BLaER1 treated with 17β-estradiol and CSF1 and Interleukin-3, amounts not matched to agents 10 nM and 100 nM (cell line): ENCODE measurements at regions not wholly inside any gene's neighbourhood (a gene's known extent, or its start where the extent isn't known, plus 50 kb on each side); places are given as distances from the start of the nearest gene placed in this dataset.

Source experiments
- H3K27ac ChIP-seq, 11 experiments: shearing (Covaris generic); formaldehyde crosslinking; 2 replicates each; pipeline ENCODE4 v1.8.1; 2022
- H3K27me3 ChIP-seq, 11 experiments: shearing (Covaris generic); formaldehyde crosslinking; 2 replicates each; pipeline ENCODE4 v1.8.1; 2022
- H3K36me3 ChIP-seq, 11 experiments: shearing (Covaris generic); formaldehyde crosslinking; 2 replicates each; pipeline ENCODE4 v1.8.1; 2022
- H3K4me1 ChIP-seq, 10 experiments: shearing (Covaris generic); formaldehyde crosslinking; 2 replicates each; pipeline ENCODE4 v1.8.1; 2022
- H3K4me2 ChIP-seq, 11 experiments: shearing (Covaris generic); formaldehyde crosslinking; 2 replicates each; pipeline ENCODE4 v1.8.1; 2022
- H3K4me3 ChIP-seq, 10 experiments: shearing (Covaris generic); formaldehyde crosslinking; 2 replicates each; pipeline ENCODE4 v1.8.1; 2022
- H3K9ac ChIP-seq, 11 experiments: shearing (Covaris generic); formaldehyde crosslinking; 2 replicates each; pipeline ENCODE4 v1.8.1; 2022
- H3K9me3 ChIP-seq, 11 experiments: shearing (Covaris generic); formaldehyde crosslinking; replicated peaks in 1 of 11; 2 replicates each; pipeline ENCODE4 v1.8.1; 2022
- H4K20me1 ChIP-seq, 11 experiments: shearing (Covaris generic); formaldehyde crosslinking; 2 replicates each; pipeline ENCODE4 v1.8.1; 2022
- Cebpa-rat ChIP-seq, 11 experiments: shearing (Covaris generic); IDR thresholded peaks; 2 replicates each; pipeline ENCODE4 v1.8.1; 2022

- Histone ChIP-seq H3K4me2 (no peak overlapping the region), H3K4me1 (peaks cover 0 to 9% (median 0%) of the 10 kb centered on the region in 10 experiments; a peak in 4 of 20 replicates), H4K20me1 (no peaks in the 10 kb centered on the region), H3K9me3 (no peaks in the 10 kb centered on the region), H3K4me3 (no peak overlapping the region), H3K27me3 (no peaks in the 10 kb centered on the region), H3K36me3 (no peaks in the 10 kb centered on the region), H3K9ac (no peak overlapping the region), H3K27ac (no peak overlapping the region)
- no peak for TF ChIP-seq Cebpa-rat (IDR thresholded peaks at IDR 0.05)
Observed at GRCh38 chr11:19648321-19648720, 64.3 kb upstream of the NAV2 start.

GRCh38 chr11:19647816-19648215 lies 64.8 kb upstream of the NAV2 start:
- Histone ChIP-seq H3K9ac (no peak overlapping the region), H4K20me1 (no peaks in the 10 kb centered on the region), H3K4me1 (peaks cover 0 to 9% (median 0%) of the 10 kb centered on the region in 10 experiments; a peak in 4 of 20 replicates), H3K4me2 (no peak overlapping the region), H3K27ac (no peak overlapping the region), H3K9me3 (no peaks in the 10 kb centered on the region), H3K36me3 (no peaks in the 10 kb centered on the region), H3K4me3 (no peak overlapping the region), H3K27me3 (no peaks in the 10 kb centered on the region)
- TF ChIP-seq Cebpa-rat (IDR thresholded peaks at IDR 0.05): no peak

DNA sequence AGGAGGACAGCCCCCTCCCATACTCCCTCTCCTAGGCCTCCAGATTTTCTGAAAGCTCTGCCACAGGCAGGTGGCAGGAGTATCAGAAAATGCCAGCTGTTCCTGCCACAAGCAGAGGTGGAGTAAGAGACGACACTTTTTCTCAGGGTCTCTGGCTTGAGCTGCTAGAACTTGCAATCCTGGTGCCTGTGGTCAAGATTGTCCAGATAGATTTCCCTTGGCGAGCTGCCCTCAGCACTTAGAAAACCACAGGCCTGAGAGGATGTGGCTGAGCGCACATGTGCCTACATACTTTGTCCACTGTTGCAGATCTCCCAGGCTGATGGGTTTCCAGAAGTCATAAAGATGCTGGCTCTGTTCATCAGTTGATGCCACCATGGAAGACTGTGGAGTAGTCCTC lies 65.7 kb upstream of the NAV2 start:
- H3K27me3 ChIP-seq: no peaks in the 10 kb centered on the region
- H3K4me2 ChIP-seq: peak overlapping the region in 2 of 11 experiments; percentile 12 to 49; a peak in 1 of 22 replicates
- no peak for TF ChIP-seq Cebpa-rat (IDR thresholded peaks at IDR 0.05)
- peaks cover 0 to 9% (median 0%) of the 10 kb centered on the region in 10 experiments; a peak in 5 of 20 replicates for H3K4me1 ChIP-seq
- no peak overlapping the region for H3K27ac ChIP-seq
- no peaks in the 10 kb centered on the region for H3K9me3 ChIP-seq
- no peaks in the 10 kb centered on the region for H3K36me3 ChIP-seq
- H3K4me3 ChIP-seq: no peak overlapping the region
- H3K9ac ChIP-seq: no peak overlapping the region
- H4K20me1 ChIP-seq: no peaks in the 10 kb centered on the region

GRCh38 chr11:19646308-19646707 lies 66.3 kb upstream of the NAV2 start:
- Histone ChIP-seq H3K4me2 (no peak overlapping the region), H3K36me3 (no peaks in the 10 kb centered on the region), H3K4me1 (peaks cover 0 to 9% (median 0%) of the 10 kb centered on the region in 10 experiments; a peak in 5 of 20 replicates), H3K27me3 (no peaks in the 10 kb centered on the region), H3K4me3 (no peak overlapping the region), H3K9me3 (no peaks in the 10 kb centered on the region), H3K27ac (no peak overlapping the region), H3K9ac (no peak overlapping the region), H4K20me1 (no peaks in the 10 kb centered on the region)
- no peak for TF ChIP-seq Cebpa-rat (IDR thresholded peaks at IDR 0.05)

GRCh38 chr11:19644316-19644715 lies 68.3 kb upstream of the NAV2 start:
- no peak overlapping the region for H3K4me3 ChIP-seq

GRCh38 chr11:19642185-19643158 lies 70.2 kb upstream of the NAV2 start:
- Histone ChIP-seq H3K4me1 (peaks cover 0 to 9% (median 0%) of the 10 kb centered on the region in 10 experiments; a peak in 5 of 20 replicates), H3K9ac (no peak overlapping the region), H3K27ac (no peak overlapping the region), H3K4me3 (no peak overlapping the region), H4K20me1 (no peaks in the 10 kb centered on the region), H3K4me2 (no peak overlapping the region), H3K9me3 (no peaks in the 10 kb centered on the region), H3K36me3 (no peaks in the 10 kb centered on the region), H3K27me3 (no peaks in the 10 kb centered on the region)
- no peak; a peak in 1 of 22 replicates for TF ChIP-seq Cebpa-rat (IDR thresholded peaks at IDR 0.05)

More at GRCh38 chr11:19644316-19644715, 68.3 kb upstream of the NAV2 start:
- Histone ChIP-seq H4K20me1 (no peaks in the 10 kb centered on the region), H3K27ac (no peak overlapping the region), H3K4me2 (no peak overlapping the region), H3K4me1 (peaks cover 0 to 9% (median 0%) of the 10 kb centered on the region in 10 experiments; a peak in 5 of 20 replicates), H3K9me3 (no peaks in the 10 kb centered on the region), H3K9ac (no peak overlapping the region), H3K36me3 (no peaks in the 10 kb centered on the region), H3K27me3 (no peaks in the 10 kb centered on the region)
- TF ChIP-seq Cebpa-rat (IDR thresholded peaks at IDR 0.05): no peak

- no peaks in the 10 kb centered on the region for H4K20me1 ChIP-seq
- peaks cover 0 to 6% (median 0%) of the 10 kb centered on the region in 10 experiments; a peak in 1 of 20 replicates for H3K4me1 ChIP-seq
- no peak overlapping the region for H3K9ac ChIP-seq
- H3K4me3 ChIP-seq: no peak overlapping the region
- peaks cover 0 to 14% (median 8%) of the 10 kb centered on the region in 11 experiments; a peak in 8 of 22 replicates for H3K9me3 ChIP-seq
- no peak for TF ChIP-seq Cebpa-rat (IDR thresholded peaks at IDR 0.05)
- no peak overlapping the region for H3K27ac ChIP-seq
- no peaks in the 10 kb centered on the region for H3K27me3 ChIP-seq
- no peaks in the 10 kb centered on the region for H3K36me3 ChIP-seq
- no peak overlapping the region for H3K4me2 ChIP-seq
Observed at GRCh38 chr11:19639603-19640105, 73.0 kb upstream of the NAV2 start.

GRCh38 chr11:19635332-19635731 lies 77.3 kb upstream of the NAV2 start:
- H3K4me2 ChIP-seq: no peak overlapping the region
- H3K27me3 ChIP-seq: no peaks in the 10 kb centered on the region
- TF ChIP-seq Cebpa-rat (IDR thresholded peaks at IDR 0.05): no peak
- no peaks in the 10 kb centered on the region for H4K20me1 ChIP-seq
- H3K4me3 ChIP-seq: no peak overlapping the region
- no peaks in the 10 kb centered on the region for H3K36me3 ChIP-seq
- peaks cover 0 to 16% (median 8%) of the 10 kb centered on the region in 11 experiments; a peak in 8 of 22 replicates for H3K9me3 ChIP-seq
- no peak overlapping the region for H3K27ac ChIP-seq
- H3K9ac ChIP-seq: no peak overlapping the region
- H3K4me1 ChIP-seq: peaks cover 6 to 15% (median 10%) of the 10 kb centered on the region in 10 experiments; a peak in 15 of 20 replicates

- no peaks in the 10 kb centered on the region for H3K36me3 ChIP-seq
- no peak overlapping the region for H3K27ac ChIP-seq
- TF ChIP-seq Cebpa-rat (IDR thresholded peaks at IDR 0.05): no peak
- no peak overlapping the region for H3K9ac ChIP-seq
- H3K9me3 ChIP-seq: peaks cover 0 to 16% (median 8%) of the 10 kb centered on the region in 11 experiments; a peak in 8 of 22 replicates
- no peak overlapping the region for H3K4me2 ChIP-seq
- H3K27me3 ChIP-seq: no peaks in the 10 kb centered on the region
- H4K20me1 ChIP-seq: no peaks in the 10 kb centered on the region
- H3K4me3 ChIP-seq: no peak overlapping the region
- peaks cover 6 to 20% (median 12%) of the 10 kb centered on the region in 10 experiments; a peak in 16 of 20 replicates for H3K4me1 ChIP-seq
Observed at GRCh38 chr11:19633276-19633675, 79.4 kb upstream of the NAV2 start.
